Upper lobe of right lung (tissue), 1 donor: ENCODE measurements at regions not wholly inside any gene's neighbourhood (a gene's known extent, or its start where the extent isn't known, plus 50 kb on each side); places are given as distances from the start of the nearest gene placed in this dataset.

Experiments used
- ATAC-seq: fragments of 200-7000 bp; cut with Tn5 transposase; one replicate; pipeline ENCODE4 v1.9.1; 2020; ENCODE audit warnings: mild to moderate bottlenecking, moderate library complexity
- DNase-seq: peaks from one replicate; pipeline ENCODE4 v3.0.0-alpha.2; 2020
- H3K27ac ChIP-seq: fragments of 200-600 bp; one replicate; pipeline ENCODE4 v1.8.0; 2022
- H3K27me3 ChIP-seq: fragments of 200-600 bp; one replicate; pipeline ENCODE4 v1.8.0; 2022; ENCODE audit warnings: mild to moderate bottlenecking
- H3K36me3 ChIP-seq: fragments of 200-600 bp; one replicate; pipeline ENCODE4 v1.8.0; 2022
- H3K4me1 ChIP-seq: fragments of 200-600 bp; one replicate; pipeline ENCODE4 v1.8.0; 2022
- H3K4me3 ChIP-seq: fragments of 200-600 bp; one replicate; pipeline ENCODE4 v1.8.0; 2022; ENCODE audit warnings: mild to moderate bottlenecking
- H3K9me3 ChIP-seq: fragments of 200-600 bp; one replicate; pipeline ENCODE4 v1.8.0; 2022
- CTCF ChIP-seq: fragments of 200-600 bp; IDR thresholded peaks from one replicate; pipeline ENCODE4 v1.8.0; 2022; ENCODE audit warnings: antibody characterized with exemption
- intact Hi-C: fragments of 100-400 bp; cut with DNase I; formaldehyde crosslinking; loops from one replicate; pipeline ENCODE4 v1.11.0; 2022
- donor health status: DM: no; HTN: yes; CAD: no; lungs with severe emphysema.

- peaks cover 22% of the 10 kb centered on the region for H3K27me3 ChIP-seq
- TF ChIP-seq CTCF: no peak
- intact Hi-C loops: no loop called here
Measured at GRCh38 chr12:31217356-31218130, 108.4 kb downstream of the SINHCAF start.

GRCh38 chr12:31218203-31219025, 107.5 kb downstream of the SINHCAF start:
- DNase-seq (no peak), ATAC-seq (no peak)
- Histone ChIP-seq H3K27ac (no peak overlapping the region), H3K9me3 (no peaks in the 10 kb centered on the region), H3K27me3 (peaks cover 22% of the 10 kb centered on the region), H3K36me3 (no peaks in the 10 kb centered on the region), H3K4me3 (no peak overlapping the region), H3K4me1 (no peaks in the 10 kb centered on the region)
- TF ChIP-seq CTCF: no peak
- intact Hi-C loops: no loop called here

More at GRCh38 chr12:31217356-31218130, 108.4 kb downstream of the SINHCAF start:
- Histone ChIP-seq H3K9me3 (no peaks in the 10 kb centered on the region), H3K4me3 (no peak overlapping the region), H3K27ac (no peak overlapping the region), H3K4me1 (no peaks in the 10 kb centered on the region), H3K36me3 (no peaks in the 10 kb centered on the region)
- DNase-seq (peak; percentile 59), ATAC-seq (no peak)

GRCh38 chr12:31219521-31219920, 106.4 kb downstream of the SINHCAF start:
- H3K27ac ChIP-seq: no peak overlapping the region
- ATAC-seq (no peak), DNase-seq (peak; percentile 59)
- intact Hi-C loops: no loop called here
- H3K9me3 ChIP-seq: no peaks in the 10 kb centered on the region
- H3K36me3 ChIP-seq: no peaks in the 10 kb centered on the region
- no peaks in the 10 kb centered on the region for H3K4me1 ChIP-seq
- H3K27me3 ChIP-seq: peaks cover 22% of the 10 kb centered on the region
- no peak overlapping the region for H3K4me3 ChIP-seq
- TF ChIP-seq CTCF: no peak

DNA sequence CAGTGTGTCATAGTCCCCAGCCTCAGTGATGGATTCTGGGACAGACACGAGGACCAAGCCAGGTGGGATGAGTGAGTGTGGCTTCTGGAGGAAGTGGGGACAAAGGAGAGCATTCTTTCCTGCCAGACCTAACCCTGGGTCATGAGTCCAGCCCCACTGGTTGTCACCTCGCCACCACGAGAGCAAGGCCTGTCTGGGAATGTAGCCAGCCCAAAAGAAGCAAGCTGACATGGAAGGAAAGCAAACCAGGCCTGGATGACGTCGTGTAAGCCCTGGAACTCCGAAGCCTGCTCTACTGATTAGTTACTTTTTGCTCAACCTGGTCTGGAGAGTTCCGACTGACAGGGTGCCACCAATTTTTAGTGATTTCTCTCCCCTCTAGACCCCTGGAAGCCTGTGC, 105.9 kb downstream of the SINHCAF start:
- no peak for TF ChIP-seq CTCF
- Histone ChIP-seq H3K9me3 (no peaks in the 10 kb centered on the region), H3K27ac (no peak overlapping the region), H3K4me3 (no peak overlapping the region), H3K4me1 (no peaks in the 10 kb centered on the region), H3K27me3 (peaks cover 22% of the 10 kb centered on the region), H3K36me3 (no peaks in the 10 kb centered on the region)
- no peak for DNase-seq
- intact Hi-C loops: no loop called here
- no peak for ATAC-seq

- intact Hi-C loops: no loop called here
Measured at GRCh38 chr12:31220633-31221550, 105.1 kb downstream of the SINHCAF start.

More at GRCh38 chr12:31220633-31221550, 105.1 kb downstream of the SINHCAF start:
- no peak for TF ChIP-seq CTCF
- ATAC-seq (no peak), DNase-seq (no peak)
- peaks cover 18% of the 10 kb centered on the region for H3K27me3 ChIP-seq
- no peak overlapping the region for H3K4me3 ChIP-seq
- no peaks in the 10 kb centered on the region for H3K9me3 ChIP-seq
- H3K27ac ChIP-seq: no peak overlapping the region
- H3K36me3 ChIP-seq: no peaks in the 10 kb centered on the region
- H3K4me1 ChIP-seq: no peaks in the 10 kb centered on the region
